Prostate gland (tissue), 2 donors: ENCODE measurements at regions not wholly inside any gene's neighbourhood (a gene's known extent, or its start where the extent isn't known, plus 50 kb on each side); places are given as distances from the start of the nearest gene placed in this dataset.

Experiments
- POLR2A ChIP-seq: fragments of 450-650 bp; IDR thresholded peaks from one replicate; pipeline ENCODE4 v1.6.1; 2016; ENCODE audit warnings: antibody characterized with exemption, mild to moderate bottlenecking
- POLR2AphosphoS5 ChIP-seq: sonication (generic); formaldehyde crosslinking; IDR thresholded peaks from one replicate; pipeline ENCODE4 v1.6.1; 2017; ENCODE audit warnings: antibody characterized with exemption
- TF ChIP-seq, protein P1 (sequence below), 4 experiments: fragments of 200-600 bp in 2 of 4; fragments of 450-650 bp in 2 of 4; sonication (generic) in 2 of 4; IDR thresholded peaks; 1 replicate in 3 of 4; 2 replicates in 1 of 4; pipeline ENCODE4 v1.5.1; 2016 to 2019; ENCODE audit warnings: antibody characterized with exemption in 4 of 4, mild to moderate bottlenecking in 2 of 4, moderate library complexity in 2 of 4

DNA sequence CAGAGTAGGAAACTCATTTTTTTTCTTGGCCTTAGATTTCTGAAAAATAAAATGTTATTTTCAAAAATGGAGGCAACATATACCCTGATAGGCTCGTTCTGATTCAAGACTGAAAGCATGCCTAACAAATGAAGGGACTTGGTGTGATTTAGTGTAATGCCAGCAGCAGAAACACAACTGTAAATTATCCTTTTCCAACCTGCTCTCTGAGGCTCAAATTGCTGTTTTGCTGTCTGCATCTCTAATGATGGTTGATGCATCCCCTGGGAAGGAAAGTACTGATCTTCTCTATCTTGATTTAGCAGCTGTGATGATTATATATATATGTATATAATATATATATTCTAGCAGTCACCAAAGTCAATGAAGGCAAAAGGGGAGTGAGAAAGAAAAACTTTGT, 537.2 kb upstream of the API5 start:
- TF ChIP-seq POLR2AphosphoS5 (no peak), POLR2A (no peak)
- TF ChIP-seq, protein P1, sequence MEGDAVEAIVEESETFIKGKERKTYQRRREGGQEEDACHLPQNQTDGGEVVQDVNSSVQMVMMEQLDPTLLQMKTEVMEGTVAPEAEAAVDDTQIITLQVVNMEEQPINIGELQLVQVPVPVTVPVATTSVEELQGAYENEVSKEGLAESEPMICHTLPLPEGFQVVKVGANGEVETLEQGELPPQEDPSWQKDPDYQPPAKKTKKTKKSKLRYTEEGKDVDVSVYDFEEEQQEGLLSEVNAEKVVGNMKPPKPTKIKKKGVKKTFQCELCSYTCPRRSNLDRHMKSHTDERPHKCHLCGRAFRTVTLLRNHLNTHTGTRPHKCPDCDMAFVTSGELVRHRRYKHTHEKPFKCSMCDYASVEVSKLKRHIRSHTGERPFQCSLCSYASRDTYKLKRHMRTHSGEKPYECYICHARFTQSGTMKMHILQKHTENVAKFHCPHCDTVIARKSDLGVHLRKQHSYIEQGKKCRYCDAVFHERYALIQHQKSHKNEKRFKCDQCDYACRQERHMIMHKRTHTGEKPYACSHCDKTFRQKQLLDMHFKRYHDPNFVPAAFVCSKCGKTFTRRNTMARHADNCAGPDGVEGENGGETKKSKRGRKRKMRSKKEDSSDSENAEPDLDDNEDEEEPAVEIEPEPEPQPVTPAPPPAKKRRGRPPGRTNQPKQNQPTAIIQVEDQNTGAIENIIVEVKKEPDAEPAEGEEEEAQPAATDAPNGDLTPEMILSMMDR (IDR thresholded peaks at IDR 0.05), result no peak
